BLaER1 treated with 17β-estradiol and CSF1 and Interleukin-3, amounts not matched to agents 10 nM and 100 nM (cell line): ENCODE measurements at regions not wholly inside any gene's neighbourhood (a gene's known extent, or its start where the extent isn't known, plus 50 kb on each side); places are given as distances from the start of the nearest gene placed in this dataset.
A peak's percentile ranks its signal among the peaks of the same experiment; 100 is the strongest.
"Not testable (repeated sequence)": the region's sequence is repeated elsewhere in the genome, so short reads cannot be mapped to it uniquely, and the experiment has no call there.

Experiments
- H3K27ac ChIP-seq, 11 experiments: shearing (Covaris generic); formaldehyde crosslinking; 2 replicates each; pipeline ENCODE4 v1.8.1; 2022
- H3K27me3 ChIP-seq, 11 experiments: shearing (Covaris generic); formaldehyde crosslinking; 2 replicates each; pipeline ENCODE4 v1.8.1; 2022
- H3K36me3 ChIP-seq, 11 experiments: shearing (Covaris generic); formaldehyde crosslinking; 2 replicates each; pipeline ENCODE4 v1.8.1; 2022
- H3K4me1 ChIP-seq, 10 experiments: shearing (Covaris generic); formaldehyde crosslinking; 2 replicates each; pipeline ENCODE4 v1.8.1; 2022
- H3K4me2 ChIP-seq, 11 experiments: shearing (Covaris generic); formaldehyde crosslinking; 2 replicates each; pipeline ENCODE4 v1.8.1; 2022
- H3K4me3 ChIP-seq, 10 experiments: shearing (Covaris generic); formaldehyde crosslinking; 2 replicates each; pipeline ENCODE4 v1.8.1; 2022
- H3K9ac ChIP-seq, 11 experiments: shearing (Covaris generic); formaldehyde crosslinking; 2 replicates each; pipeline ENCODE4 v1.8.1; 2022
- H3K9me3 ChIP-seq, 11 experiments: shearing (Covaris generic); formaldehyde crosslinking; replicated peaks in 1 of 11; 2 replicates each; pipeline ENCODE4 v1.8.1; 2022
- H4K20me1 ChIP-seq, 11 experiments: shearing (Covaris generic); formaldehyde crosslinking; 2 replicates each; pipeline ENCODE4 v1.8.1; 2022
- Cebpa-rat ChIP-seq, 11 experiments: shearing (Covaris generic); IDR thresholded peaks; 2 replicates each; pipeline ENCODE4 v1.8.1; 2022

GRCh38 chr4:164616961-164617360 is 137.0 kb upstream of the SMIM31 start:
- no peak for TF ChIP-seq Cebpa-rat (IDR thresholded peaks at IDR 0.05)
- 0 out of 22 replicates have a peak, but pooled peaks cover 0 to 3% (median 0%) of the 10 kb centered on the region in 11 experiments for H3K9me3 ChIP-seq
- H4K20me1 ChIP-seq: no peaks in the 10 kb centered on the region; a peak in 1 of 22 replicates
- H3K4me2 ChIP-seq: no peak overlapping the region
- H3K27ac ChIP-seq: no peak overlapping the region
- peaks cover 0 to 31% (median 7%) of the 10 kb centered on the region in 10 experiments; a peak in 8 of 20 replicates for H3K4me1 ChIP-seq
- no peaks in the 10 kb centered on the region for H3K36me3 ChIP-seq
- H3K4me3 ChIP-seq: no peak overlapping the region
- H3K9ac ChIP-seq: no peak overlapping the region
- H3K27me3 ChIP-seq: no peaks in the 10 kb centered on the region

- Histone ChIP-seq H3K4me2 (no peak overlapping the region), H3K4me3 (no peak overlapping the region), H3K9ac (no peak overlapping the region), H3K9me3 (peaks cover 0 to 3% (median 0%) of the 10 kb centered on the region in 11 experiments; a peak in 1 of 22 replicates), H3K4me1 (peaks cover 0 to 31% (median 7%) of the 10 kb centered on the region in 10 experiments; a peak in 8 of 20 replicates), H3K27ac (no peak overlapping the region), H4K20me1 (no peaks in the 10 kb centered on the region; a peak in 1 of 22 replicates), H3K27me3 (no peaks in the 10 kb centered on the region), H3K36me3 (no peaks in the 10 kb centered on the region)
- no peak for TF ChIP-seq Cebpa-rat (IDR thresholded peaks at IDR 0.05)
Observed at GRCh38 chr4:164617426-164617825, 136.5 kb upstream of the SMIM31 start.

- H3K27me3 ChIP-seq: no peaks in the 10 kb centered on the region
- no peak overlapping the region for H3K4me3 ChIP-seq
- no peak overlapping the region for H3K9ac ChIP-seq
- no peaks in the 10 kb centered on the region; a peak in 1 of 22 replicates for H4K20me1 ChIP-seq
- TF ChIP-seq Cebpa-rat (IDR thresholded peaks at IDR 0.05): no peak
- no peak overlapping the region for H3K27ac ChIP-seq
- peaks cover 0 to 6% (median 3%) of the 10 kb centered on the region in 11 experiments; a peak in 18 of 22 replicates for H3K9me3 ChIP-seq
- H3K4me1 ChIP-seq: peaks cover 0 to 31% (median 7%) of the 10 kb centered on the region in 10 experiments; a peak in 8 of 20 replicates
- H3K4me2 ChIP-seq: no peak overlapping the region
- no peaks in the 10 kb centered on the region for H3K36me3 ChIP-seq
Observed at GRCh38 chr4:164617911-164618310, 136.0 kb upstream of the SMIM31 start.

GRCh38 chr4:164621886-164622521 is 131.9 kb upstream of the SMIM31 start:
- no peaks in the 10 kb centered on the region; a peak in 1 of 22 replicates for H3K36me3 ChIP-seq
- no peak overlapping the region for H3K4me3 ChIP-seq
- peaks cover 20 to 33% (median 28%) of the 10 kb centered on the region in 11 experiments for H3K9me3 ChIP-seq
- no peak overlapping the region for H3K9ac ChIP-seq
- H3K4me2 ChIP-seq: 0 out of 22 replicates have a peak overlapping the region, but pooled peaks of 1 of the 11 experiments have one; percentile 34
- H3K27ac ChIP-seq: no peak overlapping the region
- no peaks in the 10 kb centered on the region for H3K27me3 ChIP-seq
- H4K20me1 ChIP-seq: no peaks in the 10 kb centered on the region
- TF ChIP-seq Cebpa-rat (IDR thresholded peaks at IDR 0.05): no peak
- H3K4me1 ChIP-seq: peaks cover 0 to 24% (median 7%) of the 10 kb centered on the region in 10 experiments; a peak in 8 of 20 replicates

- Histone ChIP-seq H3K27ac (no peak overlapping the region), H3K4me3 (no peak overlapping the region), H3K4me1 (peaks cover 0 to 24% (median 7%) of the 10 kb centered on the region in 10 experiments; a peak in 8 of 20 replicates), H3K9me3 (peaks cover 20 to 34% (median 28%) of the 10 kb centered on the region in 11 experiments), H3K27me3 (no peaks in the 10 kb centered on the region), H3K36me3 (no peaks in the 10 kb centered on the region; a peak in 1 of 22 replicates), H3K4me2 (no peak overlapping the region), H4K20me1 (no peaks in the 10 kb centered on the region), H3K9ac (no peak overlapping the region)
- TF ChIP-seq Cebpa-rat (IDR thresholded peaks at IDR 0.05): no peak
Observed at GRCh38 chr4:164623099-164623498, 130.8 kb upstream of the SMIM31 start.

GRCh38 chr4:164639001-164639400 is 114.9 kb upstream of the SMIM31 start:
- Histone ChIP-seq H4K20me1 (no peaks in the 10 kb centered on the region), H3K36me3 (no peaks in the 10 kb centered on the region), H3K9me3 (peaks cover 0 to 23% (median 6%) of the 10 kb centered on the region in 11 experiments; a peak in 13 of 22 replicates), H3K4me3 (no peak overlapping the region), H3K27ac (no peak overlapping the region), H3K4me1 (peaks cover 0 to 24% (median 21%) of the 10 kb centered on the region in 10 experiments; a peak in 14 of 20 replicates), H3K4me2 (no peak overlapping the region), H3K9ac (no peak overlapping the region), H3K27me3 (no peaks in the 10 kb centered on the region)
- TF ChIP-seq Cebpa-rat (IDR thresholded peaks at IDR 0.05): no peak

GRCh38 chr4:164648151-164648848 is 105.6 kb upstream of the SMIM31 start:
- Histone ChIP-seq H3K4me2 (0 out of 22 replicates have a peak overlapping the region, but pooled peaks of 1 of the 11 experiments have one; percentile 22), H3K27me3 (no peaks in the 10 kb centered on the region)

GRCh38 chr4:164648849-164649212 is 105.1 kb upstream of the SMIM31 start:
- H3K9me3 ChIP-seq: peaks cover 5 to 44% (median 30%) of the 10 kb centered on the region in 11 experiments; a peak in 19 of 22 replicates
- peaks cover 0 to 44% (median 26%) of the 10 kb centered on the region in 10 experiments; a peak in 15 of 20 replicates for H3K4me1 ChIP-seq
- no peak overlapping the region for H3K9ac ChIP-seq
- H4K20me1 ChIP-seq: no peaks in the 10 kb centered on the region
- peaks cover 0 to 4% (median 0%) of the 10 kb centered on the region in 11 experiments; a peak in 1 of 22 replicates for H3K36me3 ChIP-seq
- no peak for TF ChIP-seq Cebpa-rat (IDR thresholded peaks at IDR 0.05)
- 0 out of 22 replicates have a peak overlapping the region, but pooled peaks of 1 of the 11 experiments have one; percentile 22 for H3K4me2 ChIP-seq
- H3K4me3 ChIP-seq: peak overlapping the region in 1 of 10 experiments; percentile 8; a peak in 1 of 20 replicates
- H3K27ac ChIP-seq: no peak overlapping the region
- no peaks in the 10 kb centered on the region for H3K27me3 ChIP-seq

More at GRCh38 chr4:164648151-164648848, 105.6 kb upstream of the SMIM31 start:
- no peaks in the 10 kb centered on the region for H4K20me1 ChIP-seq
- no peak overlapping the region for H3K9ac ChIP-seq
- H3K4me3 ChIP-seq: peak overlapping the region in 1 of 10 experiments; percentile 8; a peak in 1 of 20 replicates
- no peak overlapping the region for H3K27ac ChIP-seq
- peaks cover 0 to 4% (median 0%) of the 10 kb centered on the region in 11 experiments; a peak in 1 of 22 replicates for H3K36me3 ChIP-seq
- TF ChIP-seq Cebpa-rat (IDR thresholded peaks at IDR 0.05): no peak
- peaks cover 0 to 49% (median 31%) of the 10 kb centered on the region in 10 experiments; a peak in 16 of 20 replicates for H3K4me1 ChIP-seq
- peaks cover 5 to 39% (median 26%) of the 10 kb centered on the region in 11 experiments; a peak in 19 of 22 replicates for H3K9me3 ChIP-seq

- H3K4me1 ChIP-seq: peaks cover 0 to 53% (median 27%) of the 10 kb centered on the region in 10 experiments; a peak in 14 of 20 replicates
- H3K36me3 ChIP-seq: peaks cover 0 to 9% (median 0%) of the 10 kb centered on the region in 11 experiments; a peak in 1 of 22 replicates
- peaks cover 27 to 53% (median 42%) of the 10 kb centered on the region in 11 experiments for H3K9me3 ChIP-seq
- no peak for TF ChIP-seq Cebpa-rat (IDR thresholded peaks at IDR 0.05)
- H3K9ac ChIP-seq: no peak overlapping the region
- peak overlapping the region in 8 of 11 experiments; percentile 7 to 75 (median 58); a peak in 15 of 22 replicates for H3K4me2 ChIP-seq
- H4K20me1 ChIP-seq: no peaks in the 10 kb centered on the region
- no peak overlapping the region for H3K4me3 ChIP-seq
- H3K27ac ChIP-seq: no peak overlapping the region
- H3K27me3 ChIP-seq: no peaks in the 10 kb centered on the region
Observed at GRCh38 chr4:164659765-164660164, 94.2 kb upstream of the SMIM31 start.

- not testable (repeated sequence) for H4K20me1 ChIP-seq, H3K4me3 ChIP-seq, H3K9ac ChIP-seq, H3K27ac ChIP-seq, H3K27me3 ChIP-seq, H3K36me3 ChIP-seq, H3K4me1 ChIP-seq, H3K4me2 ChIP-seq
- H3K9me3 ChIP-seq: peaks cover 0 to 16% (median 0%) of the 10 kb centered on the region in 11 experiments; a peak in 8 of 22 replicates
Observed at GRCh38 chr4:164676152-164676551, 77.8 kb upstream of the SMIM31 start.
